ENCODE measurements at regions not wholly inside any gene's neighbourhood (a gene's known extent, or its start where the extent isn't known, plus 50 kb on each side); places are given as distances from the start of the nearest gene placed in this dataset.

- intact Hi-C loops (cut with DNase I) = no loop called here
- TF ChIP-seq CTCF (IDR thresholded peaks at IDR 0.05) = no peak
- 86 to 95% methylated on average over 2 of the region's 2 CpGs for WGBS, 2 donors
- H3K27ac ChIP-seq = no peak overlapping the region
- DNase-seq = no peak
- H3K9me3 ChIP-seq = no peaks in the 10 kb centered on the region
- no peaks in the 10 kb centered on the region for H3K36me3 ChIP-seq
- no peak overlapping the region for H3K4me3 ChIP-seq (replicated peaks in 1 of 3)
- no peaks in the 10 kb centered on the region for H3K27me3 ChIP-seq
- H3K4me1 ChIP-seq = no peaks in the 10 kb centered on the region
These were observed 381.2 kb upstream of the DUSP10 start for GRCh38 chr1:222123111-222123510.

- 84 to 89% methylated on average over 2 of the region's 2 CpGs for WGBS, 2 donors
- no peaks in the 10 kb centered on the region for H3K36me3 ChIP-seq
- DNase-seq = no peak
- no peaks in the 10 kb centered on the region for H3K27me3 ChIP-seq
- no peaks in the 10 kb centered on the region for H3K9me3 ChIP-seq
- intact Hi-C loops (cut with DNase I) = no loop called here
- H3K4me3 ChIP-seq (replicated peaks in 1 of 3) = no peak overlapping the region
- no peak overlapping the region for H3K27ac ChIP-seq
- TF ChIP-seq POLR2A (IDR thresholded peaks at IDR 0.05) (no peak), CTCF (IDR thresholded peaks at IDR 0.05) (no peak)
- H3K4me1 ChIP-seq = no peaks in the 10 kb centered on the region
These were observed 375.9 kb upstream of the DUSP10 start for GRCh38 chr1:222117809-222118208.

GRCh38 chr1:222114536-222115156 is 372.8 kb upstream of the DUSP10 start:
- H3K4me3 ChIP-seq (replicated peaks in 1 of 3) = no peak overlapping the region
- H3K9me3 ChIP-seq = no peaks in the 10 kb centered on the region
- intact Hi-C loops (cut with DNase I) = no loop called here
- H3K4me1 ChIP-seq = no peaks in the 10 kb centered on the region
- no peak overlapping the region for H3K27ac ChIP-seq
- TF ChIP-seq POLR2A (IDR thresholded peaks at IDR 0.05) = no peak
- TF ChIP-seq CTCF (IDR thresholded peaks at IDR 0.05) = no peak
- WGBS, 2 donors = 81 to 85% methylated on average over 3 of the region's 3 CpGs
- H3K27me3 ChIP-seq = no peaks in the 10 kb centered on the region
- H3K36me3 ChIP-seq = no peaks in the 10 kb centered on the region
- DNase-seq = no peak

GRCh38 chr1:222109836-222110235 is 367.9 kb upstream of the DUSP10 start:
- WGBS, 2 donors = 90 to 96% methylated on average over 4 of the region's 4 CpGs
- intact Hi-C loops (cut with DNase I) = no loop called here
- Histone ChIP-seq H3K4me3 (replicated peaks in 1 of 3) (no peak overlapping the region), H3K4me1 (no peaks in the 10 kb centered on the region), H3K36me3 (no peaks in the 10 kb centered on the region), H3K27me3 (no peaks in the 10 kb centered on the region), H3K27ac (no peak overlapping the region), H3K9me3 (no peaks in the 10 kb centered on the region)
- DNase-seq = no peak
- TF ChIP-seq POLR2A (IDR thresholded peaks at IDR 0.05) = no peak
- no peak for TF ChIP-seq CTCF (IDR thresholded peaks at IDR 0.05)

- Histone ChIP-seq H3K27ac (no peak overlapping the region), H3K36me3 (no peaks in the 10 kb centered on the region), H3K9me3 (no peaks in the 10 kb centered on the region), H3K27me3 (no peaks in the 10 kb centered on the region), H3K4me3 (replicated peaks in 1 of 3) (no peak overlapping the region), H3K4me1 (no peaks in the 10 kb centered on the region)
- DNase-seq = no peak
- intact Hi-C loops (cut with DNase I) = no loop called here
- TF ChIP-seq POLR2A (IDR thresholded peaks at IDR 0.05) (no peak), CTCF (IDR thresholded peaks at IDR 0.05) (no peak)
- WGBS, 2 donors = 55 to 73% methylated on average over 4 of the region's 4 CpGs
These were observed 366.1 kb upstream of the DUSP10 start for GRCh38 chr1:222107975-222108374.
